ENCODE measurements at regions not wholly inside any gene's neighbourhood (a gene's known extent, or its start where the extent isn't known, plus 50 kb on each side); places are given as distances from the start of the nearest gene placed in this dataset.

DNA sequence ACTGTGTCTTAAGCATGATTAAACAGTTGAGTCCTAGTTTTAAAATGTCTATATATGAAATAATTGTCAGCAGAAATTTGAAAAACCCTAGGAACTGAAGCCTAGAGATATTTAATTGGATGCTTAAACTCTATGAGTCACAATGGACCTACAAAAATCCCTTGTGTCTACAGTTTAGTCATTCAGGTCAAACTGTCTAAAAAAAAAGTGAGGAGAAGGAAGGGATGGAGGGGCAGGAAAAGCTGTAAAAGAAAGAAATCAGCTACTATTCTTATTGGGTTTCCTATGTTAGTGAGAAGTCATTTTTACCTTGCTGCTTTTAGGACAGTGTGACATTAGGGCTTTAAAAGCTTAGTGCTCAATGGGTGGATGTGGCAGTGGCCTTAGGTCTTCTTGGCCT lies 406.1 kb upstream of the FZD8 start:
- no peaks in the 10 kb centered on the region for H3K27me3 ChIP-seq (replicated peaks; ENCODE audit: control insufficient read depth, insufficient read depth, low read length)
- H3K4me3 ChIP-seq (replicated peaks; ENCODE audit: low read depth, low read length): no peak overlapping the region
- no peaks in the 10 kb centered on the region for H3K36me3 ChIP-seq (ENCODE audit: control insufficient read depth, insufficient read depth, low read length)
- no peak for TF ChIP-seq CTCF (IDR thresholded peaks at IDR 0.05; ENCODE audit: insufficient read depth, low read length, poor library complexity, severe bottlenecking)
- DNase-seq (ENCODE audit: extremely low read depth, insufficient read length): no peak

DNA sequence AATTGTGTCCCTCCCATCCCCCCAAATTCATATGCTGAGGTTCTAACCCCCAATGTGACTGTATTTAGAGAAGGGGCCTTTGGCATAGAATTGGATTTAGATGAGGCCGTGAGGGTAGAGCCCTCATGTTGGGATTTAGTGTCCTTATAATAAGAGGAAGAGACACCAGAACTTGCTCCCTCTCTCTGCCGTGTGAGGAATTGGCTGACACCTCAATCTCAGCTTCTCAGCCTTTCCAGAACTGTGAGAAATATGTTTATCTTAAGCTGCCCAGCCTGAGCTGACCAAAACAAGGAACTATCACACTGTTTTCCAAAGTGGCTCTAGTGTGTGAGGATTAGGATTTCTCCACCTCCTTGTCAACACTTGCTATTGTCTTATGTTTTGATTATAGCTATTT lies 400.0 kb upstream of the FZD8 start:
- Histone ChIP-seq H3K4me3 (replicated peaks; ENCODE audit: low read depth, low read length) (no peak overlapping the region), H3K27me3 (replicated peaks; ENCODE audit: control insufficient read depth, insufficient read depth, low read length) (no peaks in the 10 kb centered on the region), H3K36me3 (ENCODE audit: control insufficient read depth, insufficient read depth, low read length) (no peaks in the 10 kb centered on the region)
- TF ChIP-seq CTCF (IDR thresholded peaks at IDR 0.05; ENCODE audit: insufficient read depth, low read length, poor library complexity, severe bottlenecking): no peak
- no peak for DNase-seq (ENCODE audit: extremely low read depth, insufficient read length)

- no peak for DNase-seq (ENCODE audit: extremely low read depth, insufficient read length)
- no peak for TF ChIP-seq CTCF (IDR thresholded peaks at IDR 0.05; ENCODE audit: insufficient read depth, low read length, poor library complexity, severe bottlenecking)
Measured at GRCh38 chr10:36038316-36038955, 396.3 kb upstream of the FZD8 start.

GRCh38 chr10:36036137-36036536 lies 394.0 kb upstream of the FZD8 start:
- no peak for DNase-seq (ENCODE audit: extremely low read depth, insufficient read length)
- Histone ChIP-seq H3K36me3 (ENCODE audit: control insufficient read depth, insufficient read depth, low read length) (no peaks in the 10 kb centered on the region), H3K4me3 (replicated peaks; ENCODE audit: low read depth, low read length) (no peak overlapping the region), H3K27me3 (replicated peaks; ENCODE audit: control insufficient read depth, insufficient read depth, low read length) (no peaks in the 10 kb centered on the region)
- no peak for TF ChIP-seq CTCF (IDR thresholded peaks at IDR 0.05; ENCODE audit: insufficient read depth, low read length, poor library complexity, severe bottlenecking)

More at GRCh38 chr10:36038316-36038955, 396.3 kb upstream of the FZD8 start:
- Histone ChIP-seq H3K27me3 (replicated peaks; ENCODE audit: control insufficient read depth, insufficient read depth, low read length) (no peaks in the 10 kb centered on the region), H3K4me3 (replicated peaks; ENCODE audit: low read depth, low read length) (no peak overlapping the region), H3K36me3 (ENCODE audit: control insufficient read depth, insufficient read depth, low read length) (no peaks in the 10 kb centered on the region)

DNA sequence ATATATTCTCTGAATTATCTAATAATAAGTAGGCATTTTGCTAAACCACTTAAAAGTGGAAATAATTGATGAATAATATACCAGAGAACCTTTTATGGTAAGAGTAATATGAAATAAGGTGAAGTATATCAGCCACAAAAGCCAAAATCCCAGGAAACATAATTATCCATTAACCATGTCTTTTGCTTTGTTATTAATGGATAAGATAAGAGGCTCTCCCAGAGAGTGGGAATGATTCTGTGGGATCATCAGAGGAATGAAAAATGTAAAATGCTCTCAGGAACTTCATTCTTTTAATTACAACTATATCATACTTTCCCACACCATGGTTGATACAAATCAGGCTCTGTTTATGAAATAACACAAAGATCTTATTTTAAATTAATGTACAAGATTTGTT lies 391.7 kb upstream of the FZD8 start:
- TF ChIP-seq CTCF (IDR thresholded peaks at IDR 0.05; ENCODE audit: insufficient read depth, low read length, poor library complexity, severe bottlenecking): no peak
- Histone ChIP-seq H3K27me3 (replicated peaks; ENCODE audit: control insufficient read depth, insufficient read depth, low read length) (no peaks in the 10 kb centered on the region), H3K4me3 (replicated peaks; ENCODE audit: low read depth, low read length) (no peak overlapping the region), H3K36me3 (ENCODE audit: control insufficient read depth, insufficient read depth, low read length) (no peaks in the 10 kb centered on the region)
- no peak for DNase-seq (ENCODE audit: extremely low read depth, insufficient read length)

GRCh38 chr10:36030516-36030915 lies 388.4 kb upstream of the FZD8 start:
- no peak for DNase-seq (ENCODE audit: extremely low read depth, insufficient read length)
- H3K4me3 ChIP-seq (replicated peaks; ENCODE audit: low read depth, low read length): no peak overlapping the region
- H3K27me3 ChIP-seq (replicated peaks; ENCODE audit: control insufficient read depth, insufficient read depth, low read length): no peaks in the 10 kb centered on the region
- H3K36me3 ChIP-seq (ENCODE audit: control insufficient read depth, insufficient read depth, low read length): no peaks in the 10 kb centered on the region
- no peak for TF ChIP-seq CTCF (IDR thresholded peaks at IDR 0.05; ENCODE audit: insufficient read depth, low read length, poor library complexity, severe bottlenecking)
